ENCODE measurements at regions not wholly inside any gene's neighbourhood (a gene's known extent, or its start where the extent isn't known, plus 50 kb on each side); places are given as distances from the start of the nearest gene placed in this dataset.

DNA sequence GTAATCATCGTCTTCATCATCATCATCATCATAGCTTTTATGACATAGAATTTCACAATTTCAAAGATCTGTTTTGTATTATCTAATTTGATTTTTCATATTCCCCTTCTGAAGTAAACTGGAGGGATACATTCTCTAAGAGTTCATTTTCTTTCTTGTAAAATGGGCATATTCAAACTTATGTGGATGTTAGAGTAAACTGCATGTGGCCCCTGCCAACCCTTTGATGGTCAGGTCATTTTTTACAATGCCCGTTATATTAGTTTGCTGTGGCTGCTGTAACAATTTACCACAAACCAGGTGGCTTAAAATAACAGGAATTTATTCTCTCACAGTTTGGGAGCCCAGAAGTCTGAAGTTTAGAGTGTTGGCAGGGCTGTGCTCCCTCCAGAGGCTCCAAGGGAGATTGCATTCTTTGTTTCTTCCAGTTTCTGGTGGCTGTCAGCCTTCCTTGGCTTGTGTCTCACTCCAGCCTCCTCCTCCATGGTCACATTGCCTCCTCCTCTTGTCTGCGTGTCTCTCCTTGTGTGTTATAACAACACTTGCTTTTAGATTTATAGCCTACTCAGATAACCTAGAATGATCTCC is 127.5 kb upstream of the MMADHC start:
- TF ChIP-seq, protein P1, sequence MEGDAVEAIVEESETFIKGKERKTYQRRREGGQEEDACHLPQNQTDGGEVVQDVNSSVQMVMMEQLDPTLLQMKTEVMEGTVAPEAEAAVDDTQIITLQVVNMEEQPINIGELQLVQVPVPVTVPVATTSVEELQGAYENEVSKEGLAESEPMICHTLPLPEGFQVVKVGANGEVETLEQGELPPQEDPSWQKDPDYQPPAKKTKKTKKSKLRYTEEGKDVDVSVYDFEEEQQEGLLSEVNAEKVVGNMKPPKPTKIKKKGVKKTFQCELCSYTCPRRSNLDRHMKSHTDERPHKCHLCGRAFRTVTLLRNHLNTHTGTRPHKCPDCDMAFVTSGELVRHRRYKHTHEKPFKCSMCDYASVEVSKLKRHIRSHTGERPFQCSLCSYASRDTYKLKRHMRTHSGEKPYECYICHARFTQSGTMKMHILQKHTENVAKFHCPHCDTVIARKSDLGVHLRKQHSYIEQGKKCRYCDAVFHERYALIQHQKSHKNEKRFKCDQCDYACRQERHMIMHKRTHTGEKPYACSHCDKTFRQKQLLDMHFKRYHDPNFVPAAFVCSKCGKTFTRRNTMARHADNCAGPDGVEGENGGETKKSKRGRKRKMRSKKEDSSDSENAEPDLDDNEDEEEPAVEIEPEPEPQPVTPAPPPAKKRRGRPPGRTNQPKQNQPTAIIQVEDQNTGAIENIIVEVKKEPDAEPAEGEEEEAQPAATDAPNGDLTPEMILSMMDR (IDR thresholded peaks at IDR 0.05) = peak in 1 of 2 donors; percentile 48
- TF ChIP-seq POLR2AphosphoS5 (IDR thresholded peaks at IDR 0.05) = no peak
- TF ChIP-seq POLR2A (IDR thresholded peaks at IDR 0.05) = no peak

Measured in suprapubic skin (tissue), 4 donors.